Motor neuron (in vitro differentiated cells): ENCODE measurements at regions not wholly inside any gene's neighbourhood (a gene's known extent, or its start where the extent isn't known, plus 50 kb on each side); places are given as distances from the start of the nearest gene placed in this dataset.
"Not testable (repeated sequence)": the region's sequence is repeated elsewhere in the genome, so short reads cannot be mapped to it uniquely, and the experiment has no call there.

Source experiments
- ATAC-seq, 8 experiments: fragments of 200-7000 bp; cut with Tn5 transposase; replicated peaks in 6 of 8; 2 replicates each; pipeline ENCODE4 v1.8.0; 2021; ENCODE audit warnings: mild to moderate bottlenecking in 8 of 8, moderate library complexity in 8 of 8
- H3K27ac ChIP-seq, 2 donors: fragments of 250-450 bp; sonication (Bioruptor Pico); 2 replicates each; pipeline ENCODE4 v1.9.0; 2021; ENCODE audit warnings: antibody characterized with exemption in 2 of 2, mild to moderate bottlenecking in 2 of 2, moderate library complexity in 1 of 2
- H3K4me1 ChIP-seq, 2 donors: fragments of 250-450 bp; sonication (Bioruptor Pico); replicated peaks in 1 of 2; 2 replicates each; pipeline ENCODE4 v1.6.1; 2021; ENCODE audit warnings: antibody characterized with exemption in 2 of 2, mild to moderate bottlenecking in 2 of 2, moderate library complexity in 1 of 2
- H3K4me3 ChIP-seq, 5 donors: fragments of 250-450 bp; sonication (Bioruptor Pico); 2 replicates each; pipeline ENCODE4 v1.9.0; 2021; ENCODE audit warnings: antibody characterized with exemption in 5 of 5, mild to moderate bottlenecking in 5 of 5, moderate library complexity in 4 of 5
- WGBS, 10 experiments: fragments of 450-650 bp; shearing (Covaris generic); methylation state at CpG; one replicate each; pipeline ENCODE4 v1.0.0; 2022; 5-methylcytosine and 5-hydroxymethylcytosine counted together
- in situ Hi-C, 9 experiments: fragments of 400-800 bp; cut with MboI; loops; one replicate each; pipeline ENCODE4 v1.15.0; 2021; ENCODE audit warnings: low sequenced_read_pairs in 9 of 9, low pct_unique_long_range_greater_than_20kb in 2 of 9; ENCODE audit not compliant: unreplicated experiment in 9 of 9

- Histone ChIP-seq H3K27ac (no peak overlapping the region), H3K4me3 (no peak overlapping the region), H3K4me1 (peaks cover 0 to 6% of the 10 kb centered on the region in 2 donors)
- WGBS, 10 experiments: 40 to 80% (median 63%) methylated on average over 2 to 9 of the region's 13 CpGs; no CpG with 5 or more reads in 3 of the 10 experiments
- no peak for ATAC-seq
- in situ Hi-C loops: no loop called here
Observed at GRCh38 chr5:172541099-172541772, 86.9 kb upstream of the SH3PXD2B start.

- H3K4me1 ChIP-seq: peaks cover 0 to 6% of the 10 kb centered on the region in 2 donors
- WGBS, 10 experiments: 64 to 100% (median 80%) methylated on average over 1 to 5 of the region's 5 CpGs
- ATAC-seq: no peak
- in situ Hi-C loops: no loop called here
- no peak overlapping the region for H3K27ac ChIP-seq
- H3K4me3 ChIP-seq: no peak overlapping the region
Observed at GRCh38 chr5:172540099-172540870, 86.0 kb upstream of the SH3PXD2B start.

- 14 to 100% (median 92%) methylated on average over 1 to 2 of the region's 2 CpGs; no CpG with 5 or more reads in 1 of the 10 experiments for WGBS, 10 experiments
- in situ Hi-C loops: no loop called here
- ATAC-seq: peak in 1 of 8 experiments; percentile 66
Observed at GRCh38 chr5:172535108-172535445, 80.8 kb upstream of the SH3PXD2B start.

GRCh38 chr5:172534229-172535107 is 80.1 kb upstream of the SH3PXD2B start:
- no peak overlapping the region for H3K27ac ChIP-seq
- ATAC-seq: peak in 6 of 8 experiments; percentile 39 to 91 (median 72)
- WGBS, 10 experiments: 20 to 90% (median 68%) methylated on average over 1 to 5 of the region's 9 CpGs; no CpG with 5 or more reads in 2 of the 10 experiments
- no peak overlapping the region for H3K4me3 ChIP-seq
- H3K4me1 ChIP-seq: peaks cover 9 to 18% of the 10 kb centered on the region in 2 donors
- in situ Hi-C loops: no loop called here

More at GRCh38 chr5:172535108-172535445, 80.8 kb upstream of the SH3PXD2B start:
- H3K4me3 ChIP-seq: no peak overlapping the region
- peaks cover 9 to 18% of the 10 kb centered on the region in 2 donors for H3K4me1 ChIP-seq
- H3K27ac ChIP-seq: no peak overlapping the region

- Histone ChIP-seq H3K4me1 (peaks cover 9 to 18% of the 10 kb centered on the region in 2 donors), H3K4me3 (no peak overlapping the region), H3K27ac (no peak overlapping the region)
- in situ Hi-C loops: no loop called here
- 0 to 96% (median 48%) methylated on average over 1 to 5 of the region's 12 CpGs; no CpG with 5 or more reads in 5 of the 10 experiments for WGBS, 10 experiments
- ATAC-seq: peak in 6 of 8 experiments; percentile 6 to 73 (median 20)
Observed at GRCh38 chr5:172533399-172534228, 79.3 kb upstream of the SH3PXD2B start.

- in situ Hi-C loops: no loop called here
- no peak overlapping the region for H3K4me3 ChIP-seq
- H3K4me1 ChIP-seq: peaks cover 9 to 18% of the 10 kb centered on the region in 2 donors
- WGBS, 10 experiments: 48 to 100% (median 82%) methylated on average over 1 to 9 of the region's 10 CpGs; no CpG with 5 or more reads in 2 of the 10 experiments
- no peak for ATAC-seq
- H3K27ac ChIP-seq: no peak overlapping the region
Observed at GRCh38 chr5:172533058-172533398, 78.7 kb upstream of the SH3PXD2B start.

- in situ Hi-C loops, H3K27ac ChIP-seq, ATAC-seq, H3K4me3 ChIP-seq: not testable (repeated sequence)
- peaks cover 9 to 18% of the 10 kb centered on the region in 2 donors for H3K4me1 ChIP-seq
- WGBS, 10 experiments: 0 to 100% (median 92%) methylated on average over 1 to 7 of the region's 8 CpGs; no CpG with 5 or more reads in 3 of the 10 experiments
Observed at GRCh38 chr5:172532439-172532838, 78.1 kb upstream of the SH3PXD2B start.

GRCh38 chr5:172531704-172532026 is 77.3 kb upstream of the SH3PXD2B start:
- in situ Hi-C loops: no loop called here
- H3K27ac ChIP-seq: no peak overlapping the region
- 17 to 90% (median 56%) methylated on average over 1 to 2 of the region's 2 CpGs; no CpG with 5 or more reads in 6 of the 10 experiments for WGBS, 10 experiments
- H3K4me1 ChIP-seq: peaks cover 9 to 18% of the 10 kb centered on the region in 2 donors
- no peak overlapping the region for H3K4me3 ChIP-seq
- no peak for ATAC-seq

GRCh38 chr5:172530878-172531703 is 76.8 kb upstream of the SH3PXD2B start:
- ATAC-seq: peak in 5 of 8 experiments; percentile 22 to 67 (median 52)
- peaks cover 9 to 18% of the 10 kb centered on the region in 2 donors for H3K4me1 ChIP-seq
- 0 to 80% (median 57%) methylated on average over 2 to 10 of the region's 13 CpGs for WGBS, 10 experiments
- in situ Hi-C loops: no loop called here
- H3K27ac ChIP-seq: no peak overlapping the region
- no peak overlapping the region for H3K4me3 ChIP-seq

GRCh38 chr5:172530406-172530805 is 76.1 kb upstream of the SH3PXD2B start:
- Histone ChIP-seq H3K4me1 (peaks cover 9 to 18% of the 10 kb centered on the region in 2 donors), H3K27ac (no peak overlapping the region), H3K4me3 (no peak overlapping the region)
- in situ Hi-C loops: no loop called here
- 20 to 94% (median 78%) methylated on average over 1 to 8 of the region's 8 CpGs; no CpG with 5 or more reads in 5 of the 10 experiments for WGBS, 10 experiments
- ATAC-seq: no peak

- 37 to 100% (median 62%) methylated on average over 1 to 3 of the region's 3 CpGs; no CpG with 5 or more reads in 4 of the 10 experiments for WGBS, 10 experiments
- Histone ChIP-seq H3K4me3 (no peak overlapping the region), H3K4me1 (peaks cover 9 to 18% of the 10 kb centered on the region in 2 donors), H3K27ac (no peak overlapping the region)
- in situ Hi-C loops: no loop called here
- ATAC-seq: no peak
Observed at GRCh38 chr5:172529896-172530295, 75.6 kb upstream of the SH3PXD2B start.
